GM12878 (cell line): ENCODE measurements at regions not wholly inside any gene's neighbourhood (a gene's known extent, or its start where the extent isn't known, plus 50 kb on each side); places are given as distances from the start of the nearest gene placed in this dataset.

Source experiments
- ATAC-seq: fragments of 200-7000 bp; cut with Tn5 transposase; 3 replicates; pipeline ENCODE4 v1.9.1; 2020; ENCODE audit warnings: mild to moderate bottlenecking, moderate library complexity
- BruUV-seq: library from RNA; stranded (reverse); fragments of 400-500 nt; replicated peaks from 2 replicates; lab custom pipeline; 2021; lab: Mats Ljungman, UMichigan
- CTCF ChIA-PET: fragments of 300-600 bp; sonication (Branson Sonifier 250); formaldehyde crosslinking; extraction: SDS; loops from one replicate; lab custom pipeline; 2021; ENCODE audit warnings: inconsistent platforms; lab: Yijun Ruan, JAX
- POLR2A ChIA-PET: fragments of 350-600 bp; formaldehyde crosslinking; extraction: SDS; loops from one replicate; lab custom pipeline; 2021; ENCODE audit warnings: inconsistent platforms; lab: Charles Lee
- RAD21 ChIA-PET: fragments of 300-600 bp; sonication (Branson Sonifier 250); formaldehyde crosslinking; loops from one replicate; lab custom pipeline; 2023; ENCODE audit warnings: antibody characterized with exemption; ENCODE audit not compliant: unreplicated experiment; lab: Charles Lee
- SMC1A ChIA-PET: fragments of 300-600 bp; sonication (Branson Sonifier 250); formaldehyde crosslinking; loops from one replicate; lab custom pipeline; 2023; ENCODE audit not compliant: unreplicated experiment, uncharacterized antibody; lab: Charles Lee
- DNase-seq: peaks from one replicate; pipeline ENCODE4 v3.0.0-alpha.2; 2011; ENCODE audit warnings: low read depth, low spot score
- FAIRE-seq: peaks from 3 replicates; lab custom pipeline; 2011; peaks lifted over from hg19 to GRCh38; lab: Jason Lieb, UNC
- H2AFZ ChIP-seq: 2 replicates; pipeline ENCODE4 v1.6.0; 2011; ENCODE audit warnings: low read depth, low read length, control low read depth; ENCODE audit not compliant: control insufficient read depth
- H3K27ac ChIP-seq: 2 replicates; pipeline ENCODE4 v1.5.1; 2011; ENCODE audit warnings: control low read depth; ENCODE audit not compliant: control insufficient read depth, insufficient read depth
- H3K27me3 ChIP-seq, 2 experiments: replicated peaks in 1 of 2; 2 replicates each; pipeline versions ENCODE4 v1.6.0 to v1.6.1; 2011; ENCODE audit warnings: low read length in 1 of 2; ENCODE audit not compliant: control insufficient read depth in 2 of 2, insufficient read depth in 2 of 2
- H3K36me3 ChIP-seq, 2 experiments: 2 replicates each; pipeline ENCODE4 v1.5.1; 2011; ENCODE audit warnings: low read length in 1 of 2; ENCODE audit not compliant: control insufficient read depth in 2 of 2, insufficient read depth in 2 of 2
- H3K4me1 ChIP-seq: 2 replicates; pipeline ENCODE4 v1.6.1; 2011; ENCODE audit warnings: mild to moderate bottlenecking, low read length, moderate library complexity, mixed read lengths; ENCODE audit not compliant: control insufficient read depth, insufficient read depth
- H3K4me2 ChIP-seq: 2 replicates; pipeline ENCODE4 v1.6.0; 2011; ENCODE audit warnings: control low read depth; ENCODE audit not compliant: control insufficient read depth, insufficient read depth
- H3K4me3 ChIP-seq: fragments of 200-600 bp; sonication (generic); 2 replicates; pipeline ENCODE4 v1.5.1; 2016
- H3K79me2 ChIP-seq: 2 replicates; pipeline ENCODE4 v1.6.0; 2011; ENCODE audit warnings: low read length; ENCODE audit not compliant: control insufficient read depth, insufficient read depth
- H3K9ac ChIP-seq: 2 replicates; pipeline ENCODE4 v1.8.0; 2011; ENCODE audit warnings: low read length, control low read depth, mixed read lengths; ENCODE audit not compliant: control insufficient read depth, insufficient read depth
- H3K9me3 ChIP-seq: replicated peaks from 3 replicates; pipeline ENCODE4 v1.5.1; 2011; ENCODE audit warnings: mild to moderate bottlenecking, low read length; ENCODE audit not compliant: control insufficient read depth, insufficient read depth
- H4K20me1 ChIP-seq: 2 replicates; pipeline ENCODE4 v1.6.0; 2011; ENCODE audit not compliant: control insufficient read depth, insufficient read depth
- ATF2 ChIP-seq: IDR thresholded peaks from 2 replicates; pipeline ENCODE4 v1.6.1; 2012; ENCODE audit warnings: low read length, inconsistent platforms
- CBX3 ChIP-seq: fragments of 200-600 bp; sonication (generic); IDR thresholded peaks from 2 replicates; pipeline ENCODE4 v1.6.1; 2016; ENCODE audit warnings: low read depth, borderline replicate concordance
- E2F4 ChIP-seq: IDR thresholded peaks from 2 replicates; pipeline ENCODE4 v1.6.1; 2012; ENCODE audit warnings: low read depth, low read length, improper control_type of control experiment
- EED ChIP-seq: sonication (generic); IDR thresholded peaks from 2 replicates; pipeline ENCODE4 v1.6.1; 2016; ENCODE audit warnings: antibody characterized with exemption, low read depth
- KDM1A ChIP-seq: fragments of 200-600 bp; sonication (generic); IDR thresholded peaks from 2 replicates; pipeline ENCODE4 v1.6.1; 2016; ENCODE audit warnings: borderline replicate concordance
- MYC ChIP-seq: IDR thresholded peaks from 2 replicates; pipeline ENCODE4 v1.6.1; 2011; ENCODE audit warnings: mild to moderate bottlenecking, low read length, moderate library complexity, inconsistent platforms; ENCODE audit not compliant: insufficient read depth, insufficient replicate concordance, insufficient read length, severe bottlenecking
- POLR2AphosphoS5 ChIP-seq: IDR thresholded peaks from 2 replicates; pipeline ENCODE4 v1.6.1; 2011; ENCODE audit warnings: mild to moderate bottlenecking, low read length, inconsistent platforms
- RELB ChIP-seq: fragments of 450-650 bp; IDR thresholded peaks from 2 replicates; pipeline ENCODE4 v1.6.1; 2017; ENCODE audit warnings: low read depth, mild to moderate bottlenecking, moderate library complexity
- TBL1XR1 ChIP-seq: IDR thresholded peaks from 2 replicates; pipeline ENCODE4 v1.6.1; 2012; ENCODE audit warnings: low read depth, low read length, improper control_type of control experiment
- WRNIP1 ChIP-seq: IDR thresholded peaks from 2 replicates; pipeline ENCODE4 v1.6.1; 2011; ENCODE audit warnings: low read depth, low read length, improper control_type of control experiment, borderline replicate concordance
- WGBS: methylation state at CpG from one replicate; pipeline ENCODE4 v1.1.6; 2016; ENCODE audit warnings: low lambda C conversion rate; ENCODE audit not compliant: insufficient replicate concordance, insufficient coverage; ENCODE audit errors: missing lambda C conversion rate; 5-methylcytosine and 5-hydroxymethylcytosine counted together
- in situ Hi-C: fragments of 300-500 bp; cut with MboI; formaldehyde crosslinking; loops from 9 replicates; pipeline ENCODE4 v1.14.3; 2018; ENCODE audit warnings: mixed read lengths
- intact Hi-C: fragments of 100-400 bp; cut with micrococcal nuclease; formaldehyde crosslinking; loops from one replicate; pipeline ENCODE4 v1.14.2; 2022; ENCODE audit not compliant: unreplicated experiment
- TF ChIP-seq, protein P1 (sequence below): fragments of 450-650 bp; conservative IDR thresholded peaks from 2 replicates; pipeline ENCODE4 v1.6.1; 2017; ENCODE audit warnings: mild to moderate bottlenecking, moderate library complexity
- TF ChIP-seq, protein P2 (sequence below): fragments of 450-650 bp; formaldehyde crosslinking; IDR thresholded peaks from 2 replicates; pipeline ENCODE4 v1.4.0; 2022; ENCODE audit warnings: mild to moderate bottlenecking, moderate library complexity

GRCh38 chr4:3387943-3388361 lies 53.8 kb upstream of the HGFAC start:
- CTCF ChIA-PET: interaction anchor here (1.4 to 2.7 kb wide), 2 partner anchors 42 to 93 kb away, joined by 3 to 14 read pairs; no protein-coding TSS in a partner anchor
- peak; percentile 65; the same call in 1 of the 2 replicates for TF ChIP-seq RELB
- no peak for TF ChIP-seq CBX3
- peak; percentile 66; the same call in 1 of the 2 replicates for TF ChIP-seq TBL1XR1
- TF ChIP-seq, protein P1, sequence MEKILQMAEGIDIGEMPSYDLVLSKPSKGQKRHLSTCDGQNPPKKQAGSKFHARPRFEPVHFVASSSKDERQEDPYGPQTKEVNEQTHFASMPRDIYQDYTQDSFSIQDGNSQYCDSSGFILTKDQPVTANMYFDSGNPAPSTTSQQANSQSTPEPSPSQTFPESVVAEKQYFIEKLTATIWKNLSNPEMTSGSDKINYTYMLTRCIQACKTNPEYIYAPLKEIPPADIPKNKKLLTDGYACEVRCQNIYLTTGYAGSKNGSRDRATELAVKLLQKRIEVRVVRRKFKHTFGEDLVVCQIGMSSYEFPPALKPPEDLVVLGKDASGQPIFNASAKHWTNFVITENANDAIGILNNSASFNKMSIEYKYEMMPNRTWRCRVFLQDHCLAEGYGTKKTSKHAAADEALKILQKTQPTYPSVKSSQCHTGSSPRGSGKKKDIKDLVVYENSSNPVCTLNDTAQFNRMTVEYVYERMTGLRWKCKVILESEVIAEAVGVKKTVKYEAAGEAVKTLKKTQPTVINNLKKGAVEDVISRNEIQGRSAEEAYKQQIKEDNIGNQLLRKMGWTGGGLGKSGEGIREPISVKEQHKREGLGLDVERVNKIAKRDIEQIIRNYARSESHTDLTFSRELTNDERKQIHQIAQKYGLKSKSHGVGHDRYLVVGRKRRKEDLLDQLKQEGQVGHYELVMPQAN: no peak
- no peak for TF ChIP-seq MYC
- peak; percentile 76 for TF ChIP-seq EED
- no peak; the same call in 1 of the 2 replicates for TF ChIP-seq POLR2AphosphoS5
- TF ChIP-seq WRNIP1: no peak
- peak; percentile 15; the same call in 1 of the 2 replicates for TF ChIP-seq ATF2
- no peak for TF ChIP-seq E2F4
- TF ChIP-seq, protein P2, sequence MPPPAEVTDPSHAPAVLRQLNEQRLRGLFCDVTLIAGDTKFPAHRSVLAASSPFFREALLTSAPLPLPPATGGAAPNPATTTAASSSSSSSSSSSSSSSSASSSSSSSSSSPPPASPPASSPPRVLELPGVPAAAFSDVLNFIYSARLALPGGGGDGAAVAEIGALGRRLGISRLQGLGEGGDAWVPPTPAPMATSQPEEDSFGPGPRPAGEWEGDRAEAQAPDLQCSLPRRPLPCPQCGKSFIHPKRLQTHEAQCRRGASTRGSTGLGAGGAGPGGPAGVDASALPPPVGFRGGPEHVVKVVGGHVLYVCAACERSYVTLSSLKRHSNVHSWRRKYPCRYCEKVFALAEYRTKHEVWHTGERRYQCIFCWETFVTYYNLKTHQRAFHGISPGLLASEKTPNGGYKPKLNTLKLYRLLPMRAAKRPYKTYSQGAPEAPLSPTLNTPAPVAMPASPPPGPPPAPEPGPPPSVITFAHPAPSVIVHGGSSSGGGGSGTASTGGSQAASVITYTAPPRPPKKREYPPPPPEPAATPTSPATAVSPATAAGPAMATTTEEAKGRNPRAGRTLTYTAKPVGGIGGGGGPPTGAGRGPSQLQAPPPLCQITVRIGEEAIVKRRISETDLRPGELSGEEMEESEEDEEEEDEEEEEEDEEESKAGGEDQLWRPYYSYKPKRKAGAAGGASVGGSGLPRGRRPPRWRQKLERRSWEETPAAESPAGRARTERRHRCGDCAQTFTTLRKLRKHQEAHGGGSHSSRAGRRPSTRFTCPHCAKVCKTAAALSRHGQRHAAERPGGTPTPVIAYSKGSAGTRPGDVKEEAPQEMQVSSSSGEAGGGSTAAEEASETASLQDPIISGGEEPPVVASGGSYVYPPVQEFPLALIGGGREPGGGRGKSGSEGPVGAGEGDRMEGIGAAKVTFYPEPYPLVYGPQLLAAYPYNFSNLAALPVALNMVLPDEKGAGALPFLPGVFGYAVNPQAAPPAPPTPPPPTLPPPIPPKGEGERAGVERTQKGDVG (CRISPR knock-in tag): no peak
- TF ChIP-seq KDM1A: no peak

More at GRCh38 chr4:3387943-3388361, 53.8 kb upstream of the HGFAC start:
- H2AFZ ChIP-seq: peak overlapping the region; percentile 40
- 0% methylated on average over 9 of the region's 12 CpGs for WGBS
- ATAC-seq (peak; percentile 69), FAIRE-seq (no peak), DNase-seq (no peak)
- no peaks in the 10 kb centered on the region for H3K27me3 ChIP-seq
- in situ Hi-C loops (no loop called here), intact Hi-C loops (loop anchor here (1.0 to 2.0 kb wide), 3 partner anchors 15 to 41 kb away; no protein-coding TSS in a partner anchor)
- H3K9me3 ChIP-seq: no peaks in the 10 kb centered on the region; the same call in 2 of the 3 replicates
- peak overlapping the region; percentile 91 for H3K27ac ChIP-seq
- BruUV-seq: no TSS peak
- ChIA-PET RAD21 (interaction anchor here (1.6 to 5.0 kb wide), 2 partner anchors 33 to 40 kb away, joined by 5 to 22 read pairs; no protein-coding TSS in a partner anchor), POLR2A (interaction anchor here (1.7 kb wide), 1 partner anchor 33 kb away, joined by 10 read pairs; no protein-coding TSS in a partner anchor), SMC1A (interaction anchor here (1.1 to 1.6 kb wide), 5 partner anchors 9 to 42 kb away, joined by 3 read pairs; no protein-coding TSS in a partner anchor)
- peak overlapping the region; percentile 52 for H3K4me2 ChIP-seq
- peak overlapping the region; percentile 77 for H3K4me3 ChIP-seq
- no peaks in the 10 kb centered on the region for H4K20me1 ChIP-seq
- no peaks in the 10 kb centered on the region for H3K79me2 ChIP-seq
- no peaks in the 10 kb centered on the region for H3K36me3 ChIP-seq
- peak overlapping the region; percentile 68 for H3K9ac ChIP-seq
- H3K4me1 ChIP-seq: peaks cover 21% of the 10 kb centered on the region
